DOHH2 (cell line): ENCODE measurements at regions not wholly inside any gene's neighbourhood (a gene's known extent, or its start where the extent isn't known, plus 50 kb on each side); places are given as distances from the start of the nearest gene placed in this dataset.

Experiments used
- EZH2phosphoT487 ChIP-seq: fragments of 200-600 bp; sonication (generic); IDR thresholded peaks from 2 replicates; pipeline ENCODE4 v1.6.1; 2017; ENCODE audit warnings: borderline replicate concordance, mild to moderate bottlenecking, antibody characterized with exemption, low read length, moderate library complexity, mixed read lengths
- TF ChIP-seq, protein P1 (sequence below): fragments of 200-600 bp; sonication (generic); IDR thresholded peaks from one replicate; pipeline ENCODE4 v1.5.1; 2014; ENCODE audit warnings: antibody characterized with exemption, mild to moderate bottlenecking, low read depth, low read length; ENCODE audit not compliant: poor library complexity, severe bottlenecking

DNA sequence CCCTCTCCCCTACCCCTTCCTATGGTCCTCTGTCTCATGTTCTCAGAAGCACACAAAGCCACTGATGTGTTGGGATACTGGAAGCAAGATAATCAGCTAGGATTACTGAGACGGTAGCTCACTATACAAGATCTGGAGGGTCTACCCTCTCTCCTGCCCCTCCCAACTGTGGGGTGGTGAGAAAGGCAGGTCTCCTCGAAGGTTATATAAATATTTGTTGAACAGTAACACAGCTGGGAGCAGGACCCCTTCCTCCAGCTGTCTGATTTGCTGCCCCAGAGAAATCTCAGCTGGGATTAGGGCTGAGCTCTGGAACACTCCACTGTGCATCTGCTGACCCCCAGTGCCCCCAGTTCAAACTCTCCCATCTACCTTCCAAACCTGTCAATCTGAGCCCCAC, 94.2 kb upstream of the IPO9 start:
- TF ChIP-seq, protein P1, sequence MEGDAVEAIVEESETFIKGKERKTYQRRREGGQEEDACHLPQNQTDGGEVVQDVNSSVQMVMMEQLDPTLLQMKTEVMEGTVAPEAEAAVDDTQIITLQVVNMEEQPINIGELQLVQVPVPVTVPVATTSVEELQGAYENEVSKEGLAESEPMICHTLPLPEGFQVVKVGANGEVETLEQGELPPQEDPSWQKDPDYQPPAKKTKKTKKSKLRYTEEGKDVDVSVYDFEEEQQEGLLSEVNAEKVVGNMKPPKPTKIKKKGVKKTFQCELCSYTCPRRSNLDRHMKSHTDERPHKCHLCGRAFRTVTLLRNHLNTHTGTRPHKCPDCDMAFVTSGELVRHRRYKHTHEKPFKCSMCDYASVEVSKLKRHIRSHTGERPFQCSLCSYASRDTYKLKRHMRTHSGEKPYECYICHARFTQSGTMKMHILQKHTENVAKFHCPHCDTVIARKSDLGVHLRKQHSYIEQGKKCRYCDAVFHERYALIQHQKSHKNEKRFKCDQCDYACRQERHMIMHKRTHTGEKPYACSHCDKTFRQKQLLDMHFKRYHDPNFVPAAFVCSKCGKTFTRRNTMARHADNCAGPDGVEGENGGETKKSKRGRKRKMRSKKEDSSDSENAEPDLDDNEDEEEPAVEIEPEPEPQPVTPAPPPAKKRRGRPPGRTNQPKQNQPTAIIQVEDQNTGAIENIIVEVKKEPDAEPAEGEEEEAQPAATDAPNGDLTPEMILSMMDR: no peak
- TF ChIP-seq EZH2phosphoT487: no peak
